ENCODE measurements at regions not wholly inside any gene's neighbourhood (a gene's known extent, or its start where the extent isn't known, plus 50 kb on each side); places are given as distances from the start of the nearest gene placed in this dataset.

GRCh38 chr21:41585199-41585994 lies 77.4 kb upstream of the TMPRSS2 start:
- H3K4me1 Mint-ChIP-seq = no peaks in the 10 kb centered on the region
- H3K9me3 Mint-ChIP-seq = peaks cover 8% of the 10 kb centered on the region
- H3K27me3 Mint-ChIP-seq = no peaks in the 10 kb centered on the region
- H3K36me3 Mint-ChIP-seq = no peaks in the 10 kb centered on the region
- no peak for DNase-seq
- H3K27ac Mint-ChIP-seq = no peak overlapping the region
- no peak overlapping the region for H3K4me3 Mint-ChIP-seq

GRCh38 chr21:41584603-41585176 lies 76.7 kb upstream of the TMPRSS2 start:
- Mint-ChIP-seq H3K27ac (no peak overlapping the region), H3K27me3 (no peaks in the 10 kb centered on the region), H3K36me3 (no peaks in the 10 kb centered on the region), H3K4me1 (no peaks in the 10 kb centered on the region), H3K4me3 (no peak overlapping the region), H3K9me3 (peaks cover 8% of the 10 kb centered on the region)
- DNase-seq = no peak

DNA sequence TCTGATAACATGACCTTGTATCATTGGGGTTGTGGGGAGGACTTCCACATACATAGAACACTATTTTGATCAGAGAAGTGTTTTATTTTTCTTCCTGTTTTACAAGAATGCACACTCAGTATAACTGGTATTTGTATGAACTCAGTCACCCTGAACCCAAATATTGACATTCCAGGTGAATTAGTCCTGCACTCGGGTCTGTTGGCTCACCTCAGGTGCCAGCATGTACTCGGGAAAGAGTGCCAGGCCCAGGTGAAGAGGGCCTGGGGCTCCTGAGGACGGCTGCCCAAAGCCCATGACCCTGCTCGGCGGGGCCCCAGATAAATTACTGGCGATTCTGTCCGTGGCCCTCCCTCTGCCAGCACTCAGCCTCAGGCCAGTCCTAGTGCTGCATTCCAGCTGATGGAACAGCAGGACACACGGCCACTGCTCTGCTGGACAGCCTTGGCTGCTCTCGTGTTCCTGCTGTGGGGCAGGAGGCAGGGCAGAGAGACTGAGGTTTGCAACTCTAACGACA lies 75.4 kb upstream of the TMPRSS2 start:
- H3K4me3 Mint-ChIP-seq = no peak overlapping the region
- H3K4me1 Mint-ChIP-seq = no peaks in the 10 kb centered on the region
- no peaks in the 10 kb centered on the region for H3K27me3 Mint-ChIP-seq
- DNase-seq = no peak
- no peaks in the 10 kb centered on the region for H3K36me3 Mint-ChIP-seq
- H3K27ac Mint-ChIP-seq = no peak overlapping the region
- peaks cover 10% of the 10 kb centered on the region for H3K9me3 Mint-ChIP-seq

DNA sequence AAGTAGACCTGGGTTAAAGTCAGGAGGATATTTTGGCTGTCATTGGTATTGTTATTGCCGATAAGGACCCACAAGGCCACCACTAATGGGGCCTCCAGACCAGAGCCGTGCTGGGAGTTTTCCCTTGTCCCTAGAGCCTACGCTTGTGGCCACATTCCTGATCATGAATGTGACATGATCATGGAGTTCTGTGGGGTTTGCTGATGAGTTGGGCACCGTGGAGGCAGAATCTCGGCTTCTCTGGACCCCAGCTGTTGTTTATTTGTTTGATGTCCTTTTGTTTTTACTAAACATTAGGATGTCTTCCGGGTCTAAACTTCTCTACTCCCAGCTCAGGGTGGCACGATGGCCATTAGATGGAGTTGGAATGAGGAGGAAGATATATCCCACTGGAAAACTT lies 74.9 kb upstream of the TMPRSS2 start:
- no peak for DNase-seq
- peaks cover 12% of the 10 kb centered on the region for H3K9me3 Mint-ChIP-seq

GRCh38 chr21:41582298-41582840 lies 74.4 kb upstream of the TMPRSS2 start:
- Mint-ChIP-seq H3K27ac (no peak overlapping the region), H3K4me3 (no peak overlapping the region), H3K27me3 (no peaks in the 10 kb centered on the region), H3K4me1 (no peaks in the 10 kb centered on the region), H3K9me3 (peaks cover 13% of the 10 kb centered on the region), H3K36me3 (no peaks in the 10 kb centered on the region)
- DNase-seq = no peak

More for the DNA sequence above, 74.9 kb upstream of the TMPRSS2 start:
- Mint-ChIP-seq H3K4me1 (no peaks in the 10 kb centered on the region), H3K27me3 (no peaks in the 10 kb centered on the region), H3K27ac (no peak overlapping the region), H3K4me3 (no peak overlapping the region), H3K36me3 (no peaks in the 10 kb centered on the region)

- Mint-ChIP-seq H3K27ac (no peak overlapping the region), H3K27me3 (peaks cover 1% of the 10 kb centered on the region), H3K4me3 (no peak overlapping the region), H3K4me1 (no peaks in the 10 kb centered on the region), H3K36me3 (no peaks in the 10 kb centered on the region), H3K9me3 (peaks cover 16% of the 10 kb centered on the region)
- no peak for DNase-seq
These were observed 73.8 kb upstream of the TMPRSS2 start for GRCh38 chr21:41581592-41582228.

GRCh38 chr21:41580758-41581554 lies 73.0 kb upstream of the TMPRSS2 start:
- H3K4me1 Mint-ChIP-seq = no peaks in the 10 kb centered on the region
- no peak overlapping the region for H3K4me3 Mint-ChIP-seq
- H3K9me3 Mint-ChIP-seq = peaks cover 16% of the 10 kb centered on the region
- H3K27me3 Mint-ChIP-seq = peaks cover 8% of the 10 kb centered on the region
- no peak overlapping the region for H3K27ac Mint-ChIP-seq
- DNase-seq = no peak
- no peaks in the 10 kb centered on the region for H3K36me3 Mint-ChIP-seq

DNA sequence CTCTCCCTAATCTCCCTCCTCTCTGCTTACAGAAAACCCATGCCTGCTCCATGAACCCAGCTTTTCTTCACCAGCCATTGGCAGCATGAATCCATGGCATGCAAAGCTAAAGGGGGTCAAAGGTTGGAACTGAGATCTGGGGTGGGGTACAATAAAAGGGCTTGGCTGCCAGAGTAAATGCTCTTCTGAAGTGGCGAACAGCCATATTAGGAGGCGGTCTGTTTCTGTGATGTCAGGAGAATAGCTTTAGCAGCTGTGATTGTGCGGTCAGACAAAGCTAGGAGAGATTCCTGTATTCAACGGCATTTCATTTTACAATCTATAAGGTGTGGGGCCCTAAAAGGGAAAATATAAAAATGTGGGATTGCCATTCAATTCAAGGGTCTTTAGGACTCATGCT lies 71.7 kb upstream of the TMPRSS2 start:
- H3K4me3 Mint-ChIP-seq = no peak overlapping the region
- peaks cover 16% of the 10 kb centered on the region for H3K9me3 Mint-ChIP-seq
- H3K4me1 Mint-ChIP-seq = no peaks in the 10 kb centered on the region
- no peak overlapping the region for H3K27ac Mint-ChIP-seq
- H3K36me3 Mint-ChIP-seq = no peaks in the 10 kb centered on the region
- DNase-seq = no peak
- peaks cover 8% of the 10 kb centered on the region for H3K27me3 Mint-ChIP-seq

DNA sequence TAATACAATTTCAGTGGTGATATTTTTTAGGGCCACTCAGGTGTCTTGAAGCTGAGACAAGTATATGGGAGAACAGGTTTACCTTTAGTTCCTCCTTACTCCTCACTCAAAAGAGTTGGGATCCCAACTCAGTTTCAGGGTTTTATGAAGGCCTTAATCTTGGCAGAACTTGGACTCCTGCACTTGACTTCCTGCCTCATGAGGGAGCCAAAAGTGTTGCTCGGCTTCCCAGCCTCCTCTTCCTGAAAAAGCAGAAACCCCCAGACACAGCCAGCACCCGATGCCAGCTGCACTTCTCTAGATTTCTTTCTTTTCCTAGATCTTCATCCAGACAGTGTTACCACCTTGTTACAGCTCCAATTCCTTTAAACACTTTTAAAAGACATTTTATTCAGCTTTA lies 70.8 kb upstream of the TMPRSS2 start:
- no peak overlapping the region for H3K27ac Mint-ChIP-seq
- DNase-seq = no peak
- peaks cover 8% of the 10 kb centered on the region for H3K27me3 Mint-ChIP-seq
- no peak overlapping the region for H3K4me3 Mint-ChIP-seq
- H3K9me3 Mint-ChIP-seq = peaks cover 16% of the 10 kb centered on the region
- no peaks in the 10 kb centered on the region for H3K4me1 Mint-ChIP-seq
- H3K36me3 Mint-ChIP-seq = no peaks in the 10 kb centered on the region

GRCh38 chr21:41578083-41578482 lies 70.1 kb upstream of the TMPRSS2 start:
- H3K4me3 Mint-ChIP-seq = no peak overlapping the region
- peaks cover 16% of the 10 kb centered on the region for H3K9me3 Mint-ChIP-seq
- no peak for DNase-seq
- H3K4me1 Mint-ChIP-seq = no peaks in the 10 kb centered on the region
- no peak overlapping the region for H3K27ac Mint-ChIP-seq
- no peaks in the 10 kb centered on the region for H3K36me3 Mint-ChIP-seq
- peaks cover 8% of the 10 kb centered on the region for H3K27me3 Mint-ChIP-seq

DNA sequence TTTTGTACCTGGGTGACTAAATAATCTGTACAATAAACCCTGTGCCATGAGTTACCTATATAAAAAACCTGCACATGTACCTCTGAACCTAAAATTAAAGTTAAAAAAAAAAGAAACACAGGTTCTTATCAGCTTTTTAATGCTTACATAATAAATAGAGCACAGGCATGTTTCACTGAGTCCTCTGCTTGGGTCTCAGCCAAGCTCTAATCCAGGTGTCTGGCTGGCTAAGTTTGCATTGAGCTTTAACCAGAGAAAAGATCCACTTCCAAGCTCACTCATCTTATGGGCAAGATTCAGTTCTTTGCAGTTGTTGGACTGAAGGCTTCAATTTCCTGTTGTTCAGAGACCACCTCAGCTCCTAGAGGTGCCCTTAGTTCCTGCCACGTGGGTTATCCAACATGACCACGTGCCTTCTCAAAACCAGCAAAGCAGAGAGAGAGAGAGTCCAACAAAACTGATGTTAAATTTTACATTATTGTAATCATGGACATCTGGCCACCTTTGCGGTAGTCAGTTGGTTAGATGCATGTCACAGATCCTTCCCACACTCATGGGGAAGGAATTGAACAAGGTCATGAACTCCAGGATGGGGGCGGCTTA lies 68.2 kb upstream of the TMPRSS2 start:
- H3K4me1 Mint-ChIP-seq = no peaks in the 10 kb centered on the region
- no peaks in the 10 kb centered on the region for H3K36me3 Mint-ChIP-seq
- H3K4me3 Mint-ChIP-seq = no peak overlapping the region
- peaks cover 8% of the 10 kb centered on the region for H3K27me3 Mint-ChIP-seq
- no peak overlapping the region for H3K27ac Mint-ChIP-seq
- DNase-seq = no peak
- H3K9me3 Mint-ChIP-seq = peaks cover 25% of the 10 kb centered on the region

DNA sequence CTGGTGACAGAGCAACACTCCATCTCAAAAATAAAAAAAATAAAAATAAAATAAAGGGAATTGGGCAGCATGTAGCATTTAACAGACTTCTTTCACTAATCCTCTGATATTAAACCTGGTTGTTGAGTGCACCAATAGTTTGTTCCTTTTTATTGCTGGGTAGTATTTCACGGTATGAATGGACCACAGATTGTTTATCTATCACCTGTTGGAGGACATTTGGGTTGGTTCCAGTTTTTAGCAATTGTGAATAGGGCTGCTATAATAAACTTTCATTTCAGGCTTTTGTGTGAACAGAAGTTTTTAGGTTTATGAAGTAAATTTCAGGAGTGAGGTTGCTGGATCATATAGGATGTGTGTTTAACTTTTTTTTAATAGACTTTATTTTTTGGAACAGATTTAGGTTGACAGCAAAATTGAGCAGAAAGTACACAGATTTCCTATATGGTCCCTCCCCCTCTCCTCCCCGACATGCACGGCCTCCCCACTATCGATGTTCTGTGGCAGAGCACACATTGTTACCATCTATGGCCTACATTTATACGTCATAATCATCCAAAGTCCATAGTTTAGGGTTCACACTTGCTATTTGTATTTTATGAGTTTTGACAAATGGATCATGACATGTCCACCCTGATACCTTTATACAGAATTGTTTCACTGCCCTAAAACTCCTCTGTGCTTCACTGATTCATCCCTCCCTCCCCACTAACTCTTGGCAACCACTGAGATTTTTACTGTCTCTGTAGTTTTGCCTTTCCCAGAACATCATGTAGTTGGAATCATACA lies 66.1 kb upstream of the TMPRSS2 start:
- H3K27ac Mint-ChIP-seq = no peak overlapping the region
- DNase-seq = no peak
- no peak overlapping the region for H3K4me3 Mint-ChIP-seq
- peaks cover 29% of the 10 kb centered on the region for H3K9me3 Mint-ChIP-seq
- no peaks in the 10 kb centered on the region for H3K4me1 Mint-ChIP-seq
- H3K27me3 Mint-ChIP-seq = peaks cover 8% of the 10 kb centered on the region
- no peaks in the 10 kb centered on the region for H3K36me3 Mint-ChIP-seq

GRCh38 chr21:41571938-41572510 lies 64.1 kb upstream of the TMPRSS2 start:
- Mint-ChIP-seq H3K4me3 (no peak overlapping the region), H3K36me3 (no peaks in the 10 kb centered on the region), H3K27me3 (peaks cover 20% of the 10 kb centered on the region), H3K27ac (no peak overlapping the region), H3K9me3 (peaks cover 15% of the 10 kb centered on the region), H3K4me1 (no peaks in the 10 kb centered on the region)
- DNase-seq = no peak
